ENCODE measurements at regions not wholly inside any gene's neighbourhood (a gene's known extent, or its start where the extent isn't known, plus 50 kb on each side); places are given as distances from the start of the nearest gene placed in this dataset.
"Not testable (repeated sequence)": the region's sequence is repeated elsewhere in the genome, so short reads cannot be mapped to it uniquely, and the experiment has no call there.

GRCh38 chr10:35263827-35264226 is 72.5 kb upstream of the CCNY start:
- POLR2A ChIA-PET; DNase-seq; H3K27ac Mint-ChIP-seq; CTCF ChIA-PET; H3K27me3 Mint-ChIP-seq; H3K4me1 Mint-ChIP-seq; H3K9me3 Mint-ChIP-seq; H3K4me3 Mint-ChIP-seq; H3K36me3 Mint-ChIP-seq (ENCODE audit: low read depth): not testable (repeated sequence)

GRCh38 chr10:35264636-35265035 is 71.7 kb upstream of the CCNY start:
- H3K9me3 Mint-ChIP-seq; H3K36me3 Mint-ChIP-seq (ENCODE audit: low read depth); H3K27me3 Mint-ChIP-seq; CTCF ChIA-PET; H3K4me1 Mint-ChIP-seq; POLR2A ChIA-PET; DNase-seq; H3K27ac Mint-ChIP-seq; H3K4me3 Mint-ChIP-seq: not testable (repeated sequence)

DNA sequence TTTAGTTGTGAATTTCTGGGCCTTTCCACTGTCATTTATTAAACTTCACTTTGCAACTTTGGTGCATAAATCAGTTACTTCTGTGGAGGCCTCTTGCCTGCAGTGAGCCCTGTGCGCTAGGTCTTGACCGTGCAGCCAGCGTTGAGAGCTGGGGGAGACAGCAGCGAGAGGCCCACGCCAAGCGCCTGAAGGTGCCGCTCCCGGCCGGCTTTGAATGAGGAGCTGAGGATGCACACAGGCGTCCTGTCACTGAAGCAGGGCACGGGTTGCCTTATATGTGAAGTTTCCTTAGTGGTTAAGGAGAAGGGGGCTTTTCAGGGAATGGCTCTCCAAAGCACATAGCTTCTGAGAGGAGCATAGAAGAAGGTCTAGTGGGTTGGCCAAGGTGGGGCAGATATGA is 70.9 kb upstream of the CCNY start:
- Mint-ChIP-seq H3K9me3 (peaks cover 3% of the 10 kb centered on the region), H3K4me1 (peaks cover 8% of the 10 kb centered on the region), H3K36me3 (ENCODE audit: low read depth) (no peaks in the 10 kb centered on the region), H3K27ac (no peak overlapping the region), H3K4me3 (no peak overlapping the region), H3K27me3 (no peaks in the 10 kb centered on the region)
- no peak for DNase-seq
- ChIA-PET POLR2A (no interaction called here), CTCF (interaction anchor here (0.6 kb wide), 1 partner anchor 28 kb away, joined by 5 read pairs; no protein-coding TSS in a partner anchor)

GRCh38 chr10:35268323-35268722 is 68.0 kb upstream of the CCNY start:
- Mint-ChIP-seq H3K27ac (no peak overlapping the region), H3K9me3 (peaks cover 3% of the 10 kb centered on the region), H3K4me3 (no peak overlapping the region), H3K27me3 (no peaks in the 10 kb centered on the region), H3K36me3 (ENCODE audit: low read depth) (no peaks in the 10 kb centered on the region), H3K4me1 (peaks cover 8% of the 10 kb centered on the region)
- DNase-seq: no peak
- ChIA-PET POLR2A (interaction anchor here (0.5 kb wide), 1 partner anchor 2000 kb away, joined by 3 read pairs; no protein-coding TSS in a partner anchor), CTCF (no interaction called here)

GRCh38 chr10:35268791-35269257 is 67.5 kb upstream of the CCNY start:
- H3K27ac Mint-ChIP-seq: no peak overlapping the region
- ChIA-PET POLR2A (no interaction called here), CTCF (no interaction called here)
- H3K36me3 Mint-ChIP-seq (ENCODE audit: low read depth): no peaks in the 10 kb centered on the region
- no peak overlapping the region for H3K4me3 Mint-ChIP-seq
- H3K9me3 Mint-ChIP-seq: peaks cover 3% of the 10 kb centered on the region
- no peak for DNase-seq
- no peaks in the 10 kb centered on the region for H3K27me3 Mint-ChIP-seq
- H3K4me1 Mint-ChIP-seq: peaks cover 8% of the 10 kb centered on the region

DNA sequence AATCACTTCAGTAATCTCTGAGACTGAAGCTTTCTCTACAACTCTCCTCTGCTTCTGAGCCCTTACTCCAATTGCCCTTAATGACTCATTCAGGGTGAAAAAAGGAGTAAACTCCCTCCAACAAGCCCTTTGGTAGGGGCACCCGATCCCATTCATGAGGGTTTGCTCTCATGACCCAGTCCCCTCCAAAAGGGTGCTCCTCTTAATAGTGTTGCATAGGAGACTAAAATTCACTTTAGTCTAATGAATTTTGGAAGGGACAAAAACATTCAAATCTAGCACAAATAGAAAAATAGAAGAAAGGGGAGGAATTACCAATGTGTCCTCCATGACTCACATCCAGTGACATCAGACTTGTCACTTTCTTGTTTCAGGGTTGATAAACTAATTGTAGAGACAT is 66.2 kb upstream of the CCNY start:
- peaks cover 8% of the 10 kb centered on the region for H3K4me1 Mint-ChIP-seq
- H3K27me3 Mint-ChIP-seq: no peaks in the 10 kb centered on the region
- ChIA-PET POLR2A (no interaction called here), CTCF (interaction anchor here (0.6 kb wide), 1 partner anchor 1710 kb away, joined by 3 read pairs; no protein-coding TSS in a partner anchor)
- no peaks in the 10 kb centered on the region for H3K36me3 Mint-ChIP-seq (ENCODE audit: low read depth)
- H3K4me3 Mint-ChIP-seq: no peak overlapping the region
- H3K9me3 Mint-ChIP-seq: peaks cover 2% of the 10 kb centered on the region
- no peak for DNase-seq
- H3K27ac Mint-ChIP-seq: no peak overlapping the region

DNA sequence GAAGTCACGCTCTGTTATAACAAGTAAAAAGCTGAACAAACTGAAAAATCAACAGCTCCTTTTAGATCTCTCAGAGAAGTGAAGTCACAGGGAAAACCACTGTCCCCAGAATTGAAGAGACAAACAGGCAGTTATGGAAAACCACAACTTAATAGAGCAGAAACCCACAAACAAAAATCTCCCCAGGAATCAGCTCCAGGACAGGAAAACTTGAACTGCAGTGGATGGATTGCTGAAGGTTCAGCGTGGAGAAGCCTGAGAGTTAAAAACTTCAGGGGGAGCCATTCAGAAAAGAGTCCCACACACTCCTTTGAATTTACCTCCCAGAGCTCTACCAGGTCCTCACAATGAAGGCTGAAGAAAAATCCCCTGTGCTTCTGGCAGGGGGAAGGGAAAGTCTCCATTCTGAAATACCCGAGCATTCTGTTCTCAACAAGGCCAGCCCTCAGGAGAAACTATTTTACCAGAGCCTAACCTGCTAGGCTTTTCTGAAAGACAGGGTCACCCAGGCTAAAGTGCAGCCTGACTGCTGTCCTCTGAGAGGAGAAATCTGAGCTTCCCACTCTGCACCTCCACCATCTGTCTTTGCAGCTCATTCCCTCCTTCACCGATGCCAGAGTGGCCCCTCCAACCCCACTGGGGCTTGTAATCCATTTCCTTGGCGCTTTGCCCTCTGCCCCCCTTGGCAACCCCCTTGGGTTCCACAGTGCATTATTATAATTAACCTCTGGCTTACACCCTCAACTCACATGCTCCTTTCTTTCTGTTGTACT is 65.0 kb upstream of the CCNY start:
- H3K27ac Mint-ChIP-seq: no peak overlapping the region
- CTCF ChIA-PET: no interaction called here

DNA sequence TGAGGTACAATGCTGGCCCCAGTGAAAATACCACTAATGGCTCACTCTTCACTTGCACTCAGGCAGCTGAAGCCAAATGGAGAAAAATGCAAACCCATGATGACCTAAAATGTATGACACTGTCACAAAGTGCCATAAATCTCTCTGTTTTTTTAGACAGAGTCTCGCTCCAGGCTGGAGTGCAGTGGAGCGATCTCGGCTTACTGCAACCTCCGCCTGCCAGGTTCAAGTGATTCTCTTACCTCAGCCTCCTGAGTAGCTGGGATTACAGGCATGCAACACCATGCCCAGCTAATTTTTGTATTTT is 64.5 kb upstream of the CCNY start:
- H3K36me3 Mint-ChIP-seq (ENCODE audit: low read depth); CTCF ChIA-PET; POLR2A ChIA-PET; H3K9me3 Mint-ChIP-seq; H3K4me3 Mint-ChIP-seq; H3K27ac Mint-ChIP-seq; H3K27me3 Mint-ChIP-seq; DNase-seq; H3K4me1 Mint-ChIP-seq: not testable (repeated sequence)

More for the DNA sequence above, 65.0 kb upstream of the CCNY start:
- DNase-seq: no peak
- H3K4me1 Mint-ChIP-seq: peaks cover 8% of the 10 kb centered on the region
- no peaks in the 10 kb centered on the region for H3K27me3 Mint-ChIP-seq
- H3K9me3 Mint-ChIP-seq: peaks cover 2% of the 10 kb centered on the region
- no peak overlapping the region for H3K4me3 Mint-ChIP-seq
- POLR2A ChIA-PET: no interaction called here
- H3K36me3 Mint-ChIP-seq (ENCODE audit: low read depth): no peaks in the 10 kb centered on the region

- CTCF ChIA-PET; DNase-seq; POLR2A ChIA-PET; H3K4me1 Mint-ChIP-seq; H3K4me3 Mint-ChIP-seq; H3K27ac Mint-ChIP-seq; H3K9me3 Mint-ChIP-seq; H3K27me3 Mint-ChIP-seq; H3K36me3 Mint-ChIP-seq (ENCODE audit: low read depth): not testable (repeated sequence)
Observed at GRCh38 chr10:35272401-35272800, 63.9 kb upstream of the CCNY start.

DNA sequence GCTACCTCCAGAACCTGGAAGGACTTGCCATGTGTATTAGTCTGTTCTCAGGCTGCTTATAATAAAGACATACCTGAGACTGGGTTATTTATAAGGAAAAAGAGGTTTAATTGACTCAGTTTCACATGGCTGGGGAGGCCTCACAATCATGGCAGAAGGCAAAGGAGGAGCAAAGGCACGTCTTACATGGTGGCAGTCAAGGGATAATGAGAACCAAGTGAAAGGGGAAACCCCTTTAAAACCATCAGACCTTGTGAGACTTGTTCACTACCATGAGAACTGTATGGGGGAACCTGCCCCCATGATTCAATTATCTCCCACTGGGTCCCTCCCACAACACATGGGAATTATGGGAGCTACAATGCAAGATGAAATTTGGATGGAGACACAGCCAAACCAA is 62.3 kb upstream of the CCNY start:
- CTCF ChIA-PET; H3K27me3 Mint-ChIP-seq; POLR2A ChIA-PET; H3K9me3 Mint-ChIP-seq; DNase-seq; H3K36me3 Mint-ChIP-seq (ENCODE audit: low read depth); H3K4me3 Mint-ChIP-seq; H3K27ac Mint-ChIP-seq; H3K4me1 Mint-ChIP-seq: not testable (repeated sequence)

GRCh38 chr10:35274498-35275060 is 61.7 kb upstream of the CCNY start:
- no peak overlapping the region for H3K27ac Mint-ChIP-seq
- H3K36me3 Mint-ChIP-seq (ENCODE audit: low read depth): no peaks in the 10 kb centered on the region
- H3K27me3 Mint-ChIP-seq: no peaks in the 10 kb centered on the region
- H3K4me1 Mint-ChIP-seq: peaks cover 6% of the 10 kb centered on the region
- no peak overlapping the region for H3K4me3 Mint-ChIP-seq
- CTCF ChIA-PET: no interaction called here
- H3K9me3 Mint-ChIP-seq: peaks cover 2% of the 10 kb centered on the region
- DNase-seq: no peak
- POLR2A ChIA-PET: no interaction called here

GRCh38 chr10:35276889-35277288 is 59.4 kb upstream of the CCNY start:
- POLR2A ChIA-PET: no interaction called here
- no peak overlapping the region for H3K4me3 Mint-ChIP-seq
- CTCF ChIA-PET: no interaction called here

GRCh38 chr10:35280246-35280645 is 56.1 kb upstream of the CCNY start:
- CTCF ChIA-PET: interaction anchor here (1.2 kb wide), 1 partner anchor 11 kb away, joined by 6 read pairs; no protein-coding TSS in a partner anchor
- H3K4me1 Mint-ChIP-seq; H3K36me3 Mint-ChIP-seq (ENCODE audit: low read depth); H3K9me3 Mint-ChIP-seq; POLR2A ChIA-PET; H3K27me3 Mint-ChIP-seq; H3K27ac Mint-ChIP-seq; H3K4me3 Mint-ChIP-seq; DNase-seq: not testable (repeated sequence)

More at GRCh38 chr10:35276889-35277288, 59.4 kb upstream of the CCNY start:
- DNase-seq: no peak
- Mint-ChIP-seq H3K9me3 (peaks cover 2% of the 10 kb centered on the region), H3K36me3 (ENCODE audit: low read depth) (no peaks in the 10 kb centered on the region), H3K4me1 (no peaks in the 10 kb centered on the region), H3K27ac (no peak overlapping the region), H3K27me3 (peaks cover 4% of the 10 kb centered on the region)
